ENCODE measurements at regions not wholly inside any gene's neighbourhood (a gene's known extent, or its start where the extent isn't known, plus 50 kb on each side); places are given as distances from the start of the nearest gene placed in this dataset.

GRCh38 chr1:217135987-217136894 lies 413.0 kb upstream of the ESRRG start:
- peaks cover 11% of the 10 kb centered on the region for H3K27me3 ChIP-seq (replicated peaks; ENCODE audit: insufficient read depth)
- intact Hi-C loops (cut with DNase I), result no loop called here

DNA sequence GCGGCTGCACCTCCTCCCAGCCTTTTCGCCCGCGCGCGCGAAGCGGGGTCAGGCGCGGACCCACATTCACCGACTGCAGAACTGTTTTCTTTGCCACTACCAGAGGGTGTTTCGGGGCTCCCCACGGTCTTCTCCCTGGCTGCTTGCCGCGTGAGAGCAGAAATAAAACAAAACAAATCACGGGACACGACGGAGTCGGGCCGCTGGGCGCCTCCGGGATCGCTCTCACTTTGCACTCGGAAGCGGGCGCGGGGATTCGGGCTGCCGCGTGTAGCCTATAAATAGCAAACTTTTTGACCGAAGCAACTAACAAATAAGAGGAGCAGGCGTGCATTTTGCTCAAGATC lies 412.3 kb upstream of the ESRRG start:
- no peak for TF ChIP-seq CTCF (IDR thresholded peaks at IDR 0.05)
- TF ChIP-seq POLR2AphosphoS5 (IDR thresholded peaks at IDR 0.05), result no peak
- no peak for TF ChIP-seq POLR2A (IDR thresholded peaks at IDR 0.05)
- H3K4me3 ChIP-seq, result peak overlapping the region; percentile 35 to 39
- intact Hi-C loops (cut with DNase I), result no loop called here
- H3K4me1 ChIP-seq (replicated peaks), result no peaks in the 10 kb centered on the region
- no peaks in the 10 kb centered on the region for H3K36me3 ChIP-seq
- no peak overlapping the region for H3K27ac ChIP-seq
- WGBS, result 1% methylated on average over 32 of the region's 32 CpGs
- DNase-seq (ENCODE audit: low spot score), result no peak
- H3K9me3 ChIP-seq, result no peaks in the 10 kb centered on the region
- peaks cover 11% of the 10 kb centered on the region for H3K27me3 ChIP-seq (replicated peaks; ENCODE audit: insufficient read depth)

More at GRCh38 chr1:217135987-217136894, 413.0 kb upstream of the ESRRG start:
- Histone ChIP-seq H3K9me3 (no peaks in the 10 kb centered on the region), H3K4me3 (no peak overlapping the region), H3K27ac (no peak overlapping the region), H3K36me3 (no peaks in the 10 kb centered on the region), H3K4me1 (replicated peaks) (no peaks in the 10 kb centered on the region)
- no peak for DNase-seq (ENCODE audit: low spot score)
- TF ChIP-seq CTCF (IDR thresholded peaks at IDR 0.05) (no peak), POLR2AphosphoS5 (IDR thresholded peaks at IDR 0.05) (no peak), POLR2A (IDR thresholded peaks at IDR 0.05) (no peak)
- WGBS, result 66% methylated on average over 36 of the region's 36 CpGs

DNA sequence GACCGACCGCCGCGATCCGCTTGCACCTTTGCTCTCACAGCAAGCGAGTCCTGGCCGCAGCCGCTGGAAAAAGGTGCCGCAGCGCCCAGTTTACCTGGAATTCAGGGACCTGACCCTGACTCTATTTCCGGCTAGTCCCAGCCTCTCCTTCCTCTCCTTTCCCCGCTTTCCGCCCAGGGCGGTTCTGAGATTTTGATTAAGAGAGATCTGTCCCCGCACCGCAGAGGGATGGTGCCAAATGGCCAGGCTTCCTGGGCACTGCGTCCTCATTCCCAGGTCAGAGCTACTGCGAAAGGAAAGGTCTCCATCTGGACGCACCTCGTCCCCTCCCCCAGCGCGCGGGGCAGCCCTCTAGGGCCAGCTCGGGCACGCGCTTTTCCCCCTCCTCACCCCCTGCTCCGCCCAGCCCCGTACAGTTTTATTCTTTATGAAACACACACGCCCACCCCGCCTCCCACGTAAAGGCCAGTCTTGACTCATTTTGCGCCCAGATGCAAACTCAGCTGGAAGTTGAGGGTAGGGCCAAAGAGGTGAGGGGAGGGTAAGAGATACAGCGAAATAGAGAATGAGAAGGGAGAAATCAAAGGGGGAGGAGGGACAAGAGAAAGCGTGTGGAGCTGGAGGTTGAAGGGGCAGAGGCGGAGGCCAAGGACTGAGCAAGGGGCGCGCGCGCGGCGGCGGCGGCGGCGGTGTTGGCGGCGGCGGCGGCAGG lies 411.8 kb upstream of the ESRRG start:
- peak overlapping the region; percentile 35 to 39 for H3K4me3 ChIP-seq
- no peaks in the 10 kb centered on the region for H3K36me3 ChIP-seq
- H3K27me3 ChIP-seq (replicated peaks; ENCODE audit: insufficient read depth), result peaks cover 11% of the 10 kb centered on the region
- 1% methylated on average over 49 of the region's 49 CpGs for WGBS
- intact Hi-C loops (cut with DNase I), result no loop called here
- DNase-seq (ENCODE audit: low spot score), result no peak
- H3K4me1 ChIP-seq (replicated peaks), result no peaks in the 10 kb centered on the region
- H3K9me3 ChIP-seq, result no peaks in the 10 kb centered on the region
- H3K27ac ChIP-seq, result no peak overlapping the region
- no peak for TF ChIP-seq CTCF (IDR thresholded peaks at IDR 0.05)
- TF ChIP-seq POLR2A (IDR thresholded peaks at IDR 0.05), result no peak
- TF ChIP-seq POLR2AphosphoS5 (IDR thresholded peaks at IDR 0.05), result no peak

DNA sequence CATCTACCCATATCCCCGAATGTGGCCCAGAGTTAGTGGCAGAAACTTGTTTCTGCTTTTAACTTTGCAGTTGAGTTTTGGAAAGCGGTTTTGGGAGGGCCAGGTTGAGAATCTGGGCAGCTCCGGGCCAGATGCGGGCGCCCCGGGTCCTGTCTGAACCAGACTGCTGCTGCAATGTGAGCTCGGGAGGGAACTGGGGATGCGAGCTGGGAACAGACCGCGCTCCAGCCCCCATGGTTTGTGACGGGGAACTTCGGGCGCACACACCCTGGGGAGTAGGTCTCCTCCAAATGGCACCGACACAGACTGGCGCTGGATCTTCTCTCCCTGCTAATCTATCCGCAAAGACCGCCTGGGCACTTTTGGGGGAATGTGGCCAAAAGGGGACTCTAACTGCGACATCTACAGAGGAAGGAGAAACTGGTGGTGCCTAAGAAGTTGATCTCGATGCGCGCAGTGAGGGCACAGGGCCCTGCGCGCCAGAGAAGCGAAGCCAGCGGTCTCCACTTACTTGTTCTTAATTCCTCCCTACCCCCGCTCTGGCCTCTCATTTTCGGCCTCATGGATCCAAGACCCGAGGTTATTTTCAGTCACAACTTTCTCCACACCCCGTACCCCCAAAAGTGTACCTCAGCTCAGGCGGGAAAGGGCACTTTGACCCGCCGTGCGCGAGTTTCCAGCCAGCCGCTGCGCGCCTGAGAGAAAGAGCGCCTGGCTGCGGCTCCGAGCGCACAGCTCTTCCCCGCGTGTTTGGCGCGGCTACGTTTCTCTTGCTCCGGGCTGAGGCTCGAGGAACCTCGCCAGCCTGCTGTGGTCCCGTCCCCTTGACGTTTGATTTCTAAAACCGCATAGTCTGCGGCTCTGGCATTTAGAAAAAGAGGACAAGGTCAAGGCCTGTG lies 411.0 kb upstream of the ESRRG start:
- peaks cover 11% of the 10 kb centered on the region for H3K27me3 ChIP-seq (replicated peaks; ENCODE audit: insufficient read depth)
- peak overlapping the region; percentile 35 to 39 for H3K4me3 ChIP-seq
- no peak overlapping the region for H3K27ac ChIP-seq
- H3K36me3 ChIP-seq, result no peaks in the 10 kb centered on the region
- WGBS, result 19% methylated on average over 46 of the region's 53 CpGs
- no peaks in the 10 kb centered on the region for H3K4me1 ChIP-seq (replicated peaks)
- TF ChIP-seq POLR2AphosphoS5 (IDR thresholded peaks at IDR 0.05) (no peak), POLR2A (IDR thresholded peaks at IDR 0.05) (no peak), CTCF (IDR thresholded peaks at IDR 0.05) (no peak)
- DNase-seq (ENCODE audit: low spot score), result no peak
- intact Hi-C loops (cut with DNase I), result no loop called here
- H3K9me3 ChIP-seq, result no peaks in the 10 kb centered on the region

All from prostate gland (tissue), 2 donors.